ENCODE measurements at regions not wholly inside any gene's neighbourhood (a gene's known extent, or its start where the extent isn't known, plus 50 kb on each side); places are given as distances from the start of the nearest gene placed in this dataset.
"Not testable (repeated sequence)": the region's sequence is repeated elsewhere in the genome, so short reads cannot be mapped to it uniquely, and the experiment has no call there.

GRCh38 chr16:64074706-64075105 is 1047.2 kb downstream of the CDH11 start:
- H3K36me3 ChIP-seq (replicated peaks; ENCODE audit: insufficient read depth, low read length) = no peaks in the 10 kb centered on the region
- H3K4me1 ChIP-seq (ENCODE audit: low read length) = no peaks in the 10 kb centered on the region
- no peak overlapping the region for H2AFZ ChIP-seq (ENCODE audit: low read length)
- H3K79me2 ChIP-seq (ENCODE audit: low read length) = no peaks in the 10 kb centered on the region
- no peak overlapping the region for H3K4me2 ChIP-seq (ENCODE audit: low read depth, low read length)
- no peaks in the 10 kb centered on the region for H3K27me3 ChIP-seq (replicated peaks; ENCODE audit: insufficient read depth, low read length)
- H4K20me1 ChIP-seq (ENCODE audit: insufficient read depth, low read length) = no peaks in the 10 kb centered on the region
- TF ChIP-seq CTCF (IDR thresholded peaks at IDR 0.05; ENCODE audit: low read length) (no peak), EZH2phosphoT487 (IDR thresholded peaks at IDR 0.05; ENCODE audit: low read length) (no peak), EZH2 (optimal IDR thresholded peaks at IDR 0.05; ENCODE audit: low read depth, low read length) (no peak)
- no peaks in the 10 kb centered on the region for H3K9me3 ChIP-seq (replicated peaks; ENCODE audit: insufficient read depth, low read length)
- no peaks in the 10 kb centered on the region for H3F3A ChIP-seq (ENCODE audit: insufficient read depth, low read length)
- no peak overlapping the region for H3K9ac ChIP-seq (ENCODE audit: low read length)
- H3K9me2 ChIP-seq (replicated peaks; ENCODE audit: insufficient read depth, low read length) = no peaks in the 10 kb centered on the region
- no peak for DNase-seq
- no peak overlapping the region for H3K4me3 ChIP-seq (ENCODE audit: low read length)
- no peak overlapping the region for H3K27ac ChIP-seq (ENCODE audit: low read length)

- DNase-seq; H4K20me1 ChIP-seq (ENCODE audit: insufficient read depth, low read length); H3K27ac ChIP-seq (ENCODE audit: low read length); H3K36me3 ChIP-seq (replicated peaks; ENCODE audit: insufficient read depth, low read length); H3K79me2 ChIP-seq (ENCODE audit: low read length); H3K9me3 ChIP-seq (replicated peaks; ENCODE audit: insufficient read depth, low read length); H3K4me2 ChIP-seq (ENCODE audit: low read depth, low read length); H3K9ac ChIP-seq (ENCODE audit: low read length); H3K9me2 ChIP-seq (replicated peaks; ENCODE audit: insufficient read depth, low read length); H3K4me1 ChIP-seq (ENCODE audit: low read length); H2AFZ ChIP-seq (ENCODE audit: low read length); H3F3A ChIP-seq (ENCODE audit: insufficient read depth, low read length); H3K27me3 ChIP-seq (replicated peaks; ENCODE audit: insufficient read depth, low read length); H3K4me3 ChIP-seq (ENCODE audit: low read length): not testable (repeated sequence)
Observed at GRCh38 chr16:64072131-64072730, 1049.6 kb downstream of the CDH11 start.

- DNase-seq = no peak
Observed at GRCh38 chr16:64065523-64065922, 1056.3 kb downstream of the CDH11 start.

More at GRCh38 chr16:64065523-64065922, 1056.3 kb downstream of the CDH11 start:
- Histone ChIP-seq H3K9me2 (replicated peaks; ENCODE audit: insufficient read depth, low read length) (no peaks in the 10 kb centered on the region), H3K4me3 (ENCODE audit: low read length) (no peak overlapping the region), H3K4me1 (ENCODE audit: low read length) (no peaks in the 10 kb centered on the region), H3K79me2 (ENCODE audit: low read length) (no peaks in the 10 kb centered on the region), H3K4me2 (ENCODE audit: low read depth, low read length) (no peak overlapping the region), H3K27ac (ENCODE audit: low read length) (no peak overlapping the region), H3K36me3 (replicated peaks; ENCODE audit: insufficient read depth, low read length) (no peaks in the 10 kb centered on the region), H3K9ac (ENCODE audit: low read length) (no peak overlapping the region), H3F3A (ENCODE audit: insufficient read depth, low read length) (no peaks in the 10 kb centered on the region), H3K9me3 (replicated peaks; ENCODE audit: insufficient read depth, low read length) (no peaks in the 10 kb centered on the region), H3K27me3 (replicated peaks; ENCODE audit: insufficient read depth, low read length) (no peaks in the 10 kb centered on the region), H2AFZ (ENCODE audit: low read length) (no peak overlapping the region), H4K20me1 (ENCODE audit: insufficient read depth, low read length) (no peaks in the 10 kb centered on the region)
- TF ChIP-seq EZH2 (optimal IDR thresholded peaks at IDR 0.05; ENCODE audit: low read depth, low read length) = no peak
- TF ChIP-seq CTCF (IDR thresholded peaks at IDR 0.05; ENCODE audit: low read length) = no peak
- no peak for TF ChIP-seq EZH2phosphoT487 (IDR thresholded peaks at IDR 0.05; ENCODE audit: low read length)
